A549 (cell line): ENCODE measurements at regions not wholly inside any gene's neighbourhood (a gene's known extent, or its start where the extent isn't known, plus 50 kb on each side); places are given as distances from the start of the nearest gene placed in this dataset.

ENCODE experiments used
- ATAC-seq, 2 experiments: fragments of 200-7000 bp in 1 of 2; fragments of >200 bp in 1 of 2; cut with Nextera tagmentation in 1 of 2; cut with Tn5 transposase in 1 of 2; 3 replicates each; pipeline versions ENCODE4 v1.8.0 to v1.9.1; 2018 to 2020; ENCODE audit warnings: mild to moderate bottlenecking in 1 of 2, moderate library complexity in 1 of 2
- CTCF ChIA-PET: fragments of 300-600 bp; sonication (Branson Sonifier 250); formaldehyde crosslinking; extraction: SDS; loops from one replicate; lab custom pipeline; 2021; ENCODE audit warnings: antibody characterized with exemption, inconsistent platforms; lab: Yijun Ruan, JAX
- POLR2A ChIA-PET: fragments of 350-600 bp; formaldehyde crosslinking; extraction: SDS; loops from one replicate; lab custom pipeline; 2021; ENCODE audit warnings: antibody characterized with exemption, inconsistent platforms; lab: Yijun Ruan, JAX
- DNase-seq, 2 experiments: peaks; one replicate each; pipeline versions ENCODE4 v3.0.0 to v3.0.0-alpha.2; 2011 to 2016; ENCODE audit warnings: low read depth in 1 of 2, low spot score in 1 of 2
- FAIRE-seq: peaks from 2 replicates; lab custom pipeline; 2011; peaks lifted over from hg19 to GRCh38; lab: Jason Lieb, UNC
- H3K27ac ChIP-seq, 2 experiments: fragments of >200 bp; sonication (Bioruptor Twin); formaldehyde crosslinking; 3 replicates each; pipeline ENCODE4 v1.5.1; 2016 to 2017
- H3K4me1 ChIP-seq: fragments of >200 bp; sonication (Bioruptor Twin); formaldehyde crosslinking; 3 replicates; pipeline ENCODE4 v1.6.1; 2016
- H3K4me2 ChIP-seq: fragments of >200 bp; sonication (Bioruptor Twin); formaldehyde crosslinking; 3 replicates; pipeline ENCODE4 v1.6.1; 2016
- H3K4me3 ChIP-seq: fragments of >200 bp; sonication (Bioruptor Twin); formaldehyde crosslinking; 3 replicates; pipeline ENCODE4 v1.5.1; 2016
- H3K9me3 ChIP-seq: fragments of >200 bp; sonication (Bioruptor Twin); formaldehyde crosslinking; 3 replicates; pipeline ENCODE4 v1.6.1; 2016
- BHLHE40 ChIP-seq: IDR thresholded peaks from 2 replicates; pipeline ENCODE4 v1.6.1; 2012; ENCODE audit warnings: low read depth, low read length, inconsistent platforms
- CBX8 ChIP-seq: fragments of 200-600 bp; sonication (generic); IDR thresholded peaks from 2 replicates; pipeline ENCODE4 v1.6.1; 2016
- CEBPB ChIP-seq, 2 experiments: fragments of >200 bp in 1 of 2; sonication (Bioruptor Twin) in 1 of 2; formaldehyde crosslinking in 1 of 2; IDR thresholded peaks; 2 replicates each; pipeline ENCODE4 v1.6.1; 2012 to 2016
- CHD2 ChIP-seq: fragments of 150-350 bp; IDR thresholded peaks from 2 replicates; pipeline ENCODE4 v1.6.1; 2014; ENCODE audit warnings: low read length; ENCODE audit not compliant: partially characterized antibody
- CHD4 ChIP-seq: fragments of 200-600 bp; sonication (generic); IDR thresholded peaks from 2 replicates; pipeline ENCODE4 v1.6.1; 2016; ENCODE audit warnings: antibody characterized with exemption, mild to moderate bottlenecking, borderline replicate concordance
- EHMT2 ChIP-seq: fragments of 200-600 bp; sonication (generic); IDR thresholded peaks from 2 replicates; pipeline ENCODE4 v1.6.1; 2016; ENCODE audit warnings: antibody characterized with exemption, low read depth, mild to moderate bottlenecking, moderate library complexity
- FOSB ChIP-seq: fragments of 250-450 bp; sonication (Bioruptor Pico); IDR thresholded peaks from 2 replicates; pipeline ENCODE4 v1.5.0; 2020; ENCODE audit warnings: mild to moderate bottlenecking, moderate library complexity
- FOXS1 ChIP-seq: fragments of 250-450 bp; sonication (Bioruptor Pico); IDR thresholded peaks from 2 replicates; pipeline ENCODE4 v1.5.0; 2020; ENCODE audit warnings: mild to moderate bottlenecking, moderate library complexity
- HOXB13 ChIP-seq: fragments of 250-450 bp; sonication (Bioruptor Pico); IDR thresholded peaks from 2 replicates; pipeline ENCODE4 v1.5.0; 2020; ENCODE audit warnings: low read depth, mild to moderate bottlenecking, moderate library complexity
- HOXB5 ChIP-seq: fragments of 250-450 bp; sonication (Bioruptor Pico); IDR thresholded peaks from 2 replicates; pipeline ENCODE4 v1.5.0; 2020; ENCODE audit warnings: mild to moderate bottlenecking, moderate library complexity
- JUN ChIP-seq, 2 experiments: fragments of >200 bp; sonication (Bioruptor Twin); formaldehyde crosslinking; IDR thresholded peaks; 2 replicates in 1 of 2; 3 replicates in 1 of 2; pipeline ENCODE4 v1.6.1; 2016 to 2017
- JUNB ChIP-seq: fragments of >200 bp; sonication (Bioruptor Twin); formaldehyde crosslinking; IDR thresholded peaks from 2 replicates; pipeline ENCODE4 v1.6.1; 2016
- KDM5A ChIP-seq: fragments of 200-600 bp; sonication (generic); IDR thresholded peaks from 2 replicates; pipeline ENCODE4 v1.6.1; 2016; ENCODE audit warnings: antibody characterized with exemption, mild to moderate bottlenecking
- MAFK ChIP-seq: fragments of 450-650 bp; IDR thresholded peaks from 2 replicates; pipeline ENCODE4 v1.6.1; 2014; ENCODE audit not compliant: partially characterized antibody
- NFE2L2 ChIP-seq: fragments of 150-350 bp; conservative IDR thresholded peaks from 2 replicates; pipeline ENCODE4 v1.6.1; 2014; ENCODE audit warnings: low read length
- NPAS2 ChIP-seq: fragments of 250-450 bp; sonication (Bioruptor Pico); IDR thresholded peaks from 2 replicates; pipeline ENCODE4 v1.8.0; 2022; ENCODE audit warnings: mild to moderate bottlenecking, moderate library complexity, borderline replicate concordance
- NR3C1 ChIP-seq: fragments of >200 bp; sonication (Bioruptor Twin); formaldehyde crosslinking; IDR thresholded peaks from 3 replicates; pipeline ENCODE4 v1.6.1; 2017
- RAD21 ChIP-seq, 2 experiments: fragments of >200 bp in 1 of 2; sonication (Bioruptor Twin) in 1 of 2; formaldehyde crosslinking in 1 of 2; IDR thresholded peaks in 1 of 2; conservative IDR thresholded peaks in 1 of 2; 2 replicates in 1 of 2; 3 replicates in 1 of 2; pipeline ENCODE4 v1.6.1; 2012 to 2018; ENCODE audit warnings: inconsistent platforms in 1 of 2
- RARB ChIP-seq: fragments of 250-450 bp; sonication (Bioruptor Pico); IDR thresholded peaks from 2 replicates; pipeline ENCODE4 v1.8.0; 2021; ENCODE audit warnings: mild to moderate bottlenecking, moderate library complexity
- RCOR1 ChIP-seq: fragments of 150-350 bp; IDR thresholded peaks from 2 replicates; pipeline ENCODE4 v1.6.1; 2014; ENCODE audit warnings: antibody characterized with exemption, low read length, low read depth
- RFX5 ChIP-seq: fragments of 450-650 bp; IDR thresholded peaks from 2 replicates; pipeline ENCODE4 v1.7.1; 2014; ENCODE audit warnings: antibody characterized with exemption, mild to moderate bottlenecking, moderate library complexity
- SREBF2 ChIP-seq: fragments of 450-650 bp; IDR thresholded peaks from 2 replicates; pipeline ENCODE4 v1.6.1; 2014; ENCODE audit warnings: mild to moderate bottlenecking, moderate library complexity
- TFCP2L1 ChIP-seq: fragments of 250-450 bp; sonication (Bioruptor Pico); IDR thresholded peaks from 2 replicates; pipeline ENCODE4 v1.5.0; 2021; ENCODE audit warnings: mild to moderate bottlenecking
- ZC3H11A ChIP-seq: fragments of 450-650 bp; IDR thresholded peaks from 2 replicates; pipeline ENCODE4 v1.6.1; 2014; ENCODE audit warnings: antibody characterized with exemption, mild to moderate bottlenecking
- ZFP36 ChIP-seq: fragments of 450-650 bp; IDR thresholded peaks from 2 replicates; pipeline ENCODE4 v1.6.1; 2014; ENCODE audit warnings: borderline replicate concordance; ENCODE audit not compliant: partially characterized antibody
- ZNF302 ChIP-seq: fragments of 250-450 bp; sonication (Bioruptor Pico); IDR thresholded peaks from 2 replicates; pipeline ENCODE4 v1.9.0; 2021; ENCODE audit warnings: inconsistent platforms, mild to moderate bottlenecking, moderate library complexity
- ZSCAN20 ChIP-seq: fragments of 250-450 bp; sonication (Bioruptor Pico); IDR thresholded peaks from 2 replicates; pipeline ENCODE4 v1.8.0; 2022; ENCODE audit warnings: mild to moderate bottlenecking, moderate library complexity
- WGBS: methylation state at CpG from one replicate; pipeline ENCODE4 v1.1.6; 2017; ENCODE audit errors: missing lambda C conversion rate; 5-methylcytosine and 5-hydroxymethylcytosine counted together
- TF ChIP-seq, protein P1 (sequence below): fragments of 250-450 bp; sonication (Bioruptor Pico); IDR thresholded peaks from 2 replicates; pipeline ENCODE4 v1.5.0; 2020; ENCODE audit warnings: low read depth, mild to moderate bottlenecking, moderate library complexity
- TF ChIP-seq, protein P2 (sequence below): fragments of >200 bp; sonication (Bioruptor Twin); formaldehyde crosslinking; IDR thresholded peaks from 2 replicates; pipeline ENCODE4 v1.6.1; 2016
- TF ChIP-seq, protein P3 (sequence below): fragments of 250-450 bp; sonication (Bioruptor Pico); IDR thresholded peaks from 2 replicates; pipeline ENCODE4 v1.5.0; 2021; ENCODE audit warnings: mild to moderate bottlenecking, moderate library complexity, borderline replicate concordance
- TF ChIP-seq, protein P4 (sequence below): IDR thresholded peaks from 2 replicates; pipeline ENCODE4 v1.6.1; 2012

DNA sequence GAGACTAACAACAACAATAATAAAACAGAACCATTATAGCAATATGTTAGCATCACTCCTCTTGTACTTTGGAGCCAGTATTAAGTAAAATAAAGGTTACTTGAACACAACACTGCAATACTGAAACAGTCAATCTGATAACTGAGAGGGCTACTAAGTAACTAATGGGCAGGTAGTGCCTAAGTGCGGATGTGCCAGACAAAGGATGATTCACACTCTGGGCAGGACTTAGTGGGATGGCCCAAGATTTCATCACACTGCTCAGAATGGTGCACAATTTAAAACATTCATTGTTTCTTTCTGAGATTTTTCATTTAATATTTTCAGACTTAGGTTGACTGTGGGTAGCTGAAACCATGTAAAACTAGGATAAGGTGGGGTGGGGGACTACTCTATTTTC, 131.9 kb upstream of the CAND1 start:
- POLR2A ChIA-PET = no interaction called here
- ATAC-seq (no peak), FAIRE-seq (no peak), DNase-seq (no peak)
- Histone ChIP-seq H3K4me1 (no peaks in the 10 kb centered on the region), H3K4me3 (no peak overlapping the region), H3K9me3 (no peaks in the 10 kb centered on the region), H3K4me2 (no peak overlapping the region), H3K27ac (no peak overlapping the region)
- TF ChIP-seq, protein P1, sequence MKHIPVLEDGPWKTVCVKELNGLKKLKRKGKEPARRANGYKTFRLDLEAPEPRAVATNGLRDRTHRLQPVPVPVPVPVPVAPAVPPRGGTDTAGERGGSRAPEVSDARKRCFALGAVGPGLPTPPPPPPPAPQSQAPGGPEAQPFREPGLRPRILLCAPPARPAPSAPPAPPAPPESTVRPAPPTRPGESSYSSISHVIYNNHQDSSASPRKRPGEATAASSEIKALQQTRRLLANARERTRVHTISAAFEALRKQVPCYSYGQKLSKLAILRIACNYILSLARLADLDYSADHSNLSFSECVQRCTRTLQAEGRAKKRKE = no peak
- no peak for TF ChIP-seq NFE2L2
- TF ChIP-seq ZNF302 (CRISPR knock-in tag) = no peak
- TF ChIP-seq CEBPB (IDR thresholded peaks at IDR 0.05) = no peak
- no peak for TF ChIP-seq TFCP2L1 (CRISPR knock-in tag)
- no peak for TF ChIP-seq SREBF2
- no peak for TF ChIP-seq FOSB (CRISPR knock-in tag)
- TF ChIP-seq ZFP36 = no peak
- no peak for TF ChIP-seq ZC3H11A
- no peak for TF ChIP-seq HOXB5
- TF ChIP-seq, protein P2, sequence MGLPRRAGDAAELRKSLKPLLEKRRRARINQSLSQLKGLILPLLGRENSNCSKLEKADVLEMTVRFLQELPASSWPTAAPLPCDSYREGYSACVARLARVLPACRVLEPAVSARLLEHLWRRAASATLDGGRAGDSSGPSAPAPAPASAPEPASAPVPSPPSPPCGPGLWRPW = no peak
- TF ChIP-seq MAFK = no peak
- no peak for TF ChIP-seq NPAS2 (CRISPR knock-in tag)
- no peak for TF ChIP-seq NR3C1
- TF ChIP-seq CBX8 = no peak
- TF ChIP-seq JUNB = no peak
- TF ChIP-seq JUN (IDR thresholded peaks at IDR 0.05) = no peak
- no peak for TF ChIP-seq RARB (CRISPR knock-in tag)
- TF ChIP-seq RCOR1 = no peak
- WGBS = 39% methylated on average over 1 of the region's 1 CpG
- CTCF ChIA-PET = no interaction called here

DNA sequence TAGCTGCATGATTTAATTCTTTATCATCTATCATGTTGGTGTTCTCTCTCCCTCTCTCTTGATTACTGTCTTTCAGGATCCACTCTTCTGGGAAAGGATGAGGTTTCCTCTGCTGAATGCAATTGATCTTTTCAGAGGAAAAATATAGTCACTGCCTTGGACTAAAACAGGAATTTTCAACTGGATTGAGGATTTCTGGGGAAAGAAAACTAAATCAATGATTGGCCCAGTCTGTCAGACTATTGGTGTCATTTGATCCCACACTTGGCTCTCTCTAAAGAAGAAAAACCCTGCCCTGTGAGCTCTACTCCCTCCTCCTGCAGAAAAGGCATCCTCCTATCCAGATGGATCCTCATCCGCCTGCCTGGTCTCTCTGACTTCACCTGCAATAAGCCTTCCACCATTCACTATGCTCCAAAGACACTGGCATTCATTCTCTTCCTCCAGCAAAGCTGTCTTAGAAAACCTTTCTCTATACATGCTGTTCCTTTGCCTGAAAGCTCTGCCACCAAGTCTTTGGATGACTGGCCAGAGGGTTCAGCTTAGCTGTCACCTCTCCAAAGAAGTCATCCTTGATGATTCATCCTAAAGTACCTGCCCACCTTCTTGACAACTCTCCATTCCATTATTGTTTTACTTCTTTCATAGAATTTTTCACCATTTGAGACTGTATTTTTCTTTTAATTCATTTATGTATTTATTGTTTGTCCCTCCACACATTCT, 127.7 kb upstream of the CAND1 start:
- CTCF ChIA-PET = interaction anchor here (0.8 to 1.2 kb wide), 2 partner anchors 15 to 17 kb away, joined by 3 read pairs; no protein-coding TSS in a partner anchor

More for the DNA sequence above, 127.7 kb upstream of the CAND1 start:
- no peak for DNase-seq
- no peak for ATAC-seq
- FAIRE-seq = no peak
- Histone ChIP-seq H3K9me3 (no peaks in the 10 kb centered on the region), H3K4me3 (no peak overlapping the region), H3K4me2 (no peak overlapping the region), H3K27ac (no peak overlapping the region), H3K4me1 (no peaks in the 10 kb centered on the region)
- WGBS = 3% methylated on average over 1 of the region's 1 CpG
- no peak for TF ChIP-seq ZSCAN20 (CRISPR knock-in tag)
- no peak for TF ChIP-seq RCOR1
- no peak for TF ChIP-seq TFCP2L1 (CRISPR knock-in tag)
- no peak for TF ChIP-seq RFX5
- TF ChIP-seq, protein P3, sequence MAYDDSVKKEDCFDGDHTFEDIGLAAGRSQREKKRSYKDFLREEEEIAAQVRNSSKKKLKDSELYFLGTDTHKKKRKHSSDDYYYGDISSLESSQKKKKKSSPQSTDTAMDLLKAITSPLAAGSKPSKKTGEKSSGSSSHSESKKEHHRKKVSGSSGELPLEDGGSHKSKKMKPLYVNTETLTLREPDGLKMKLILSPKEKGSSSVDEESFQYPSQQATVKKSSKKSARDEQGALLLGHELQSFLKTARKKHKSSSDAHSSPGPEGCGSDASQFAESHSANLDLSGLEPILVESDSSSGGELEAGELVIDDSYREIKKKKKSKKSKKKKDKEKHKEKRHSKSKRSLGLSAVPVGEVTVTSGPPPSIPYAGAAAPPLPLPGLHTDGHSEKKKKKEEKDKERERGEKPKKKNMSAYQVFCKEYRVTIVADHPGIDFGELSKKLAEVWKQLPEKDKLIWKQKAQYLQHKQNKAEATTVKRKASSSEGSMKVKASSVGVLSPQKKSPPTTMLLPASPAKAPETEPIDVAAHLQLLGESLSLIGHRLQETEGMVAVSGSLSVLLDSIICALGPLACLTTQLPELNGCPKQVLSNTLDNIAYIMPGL (CRISPR knock-in tag) = no peak
- TF ChIP-seq MAFK = no peak
- no peak for TF ChIP-seq EHMT2
- TF ChIP-seq CHD4 = no peak
- TF ChIP-seq BHLHE40 = no peak
- TF ChIP-seq, protein P2 = no peak
- TF ChIP-seq RAD21 (conservative IDR thresholded peaks at IDR 0.05 in 1 of 2, IDR thresholded peaks at IDR 0.05 in 1 of 2) = no peak
- no peak for TF ChIP-seq FOXS1
- no peak for TF ChIP-seq KDM5A
- TF ChIP-seq HOXB13 (CRISPR knock-in tag) = no peak
- TF ChIP-seq ZNF302 (CRISPR knock-in tag) = no peak
- TF ChIP-seq CHD2 = no peak
- TF ChIP-seq NR3C1 = no peak
- TF ChIP-seq, protein P4, sequence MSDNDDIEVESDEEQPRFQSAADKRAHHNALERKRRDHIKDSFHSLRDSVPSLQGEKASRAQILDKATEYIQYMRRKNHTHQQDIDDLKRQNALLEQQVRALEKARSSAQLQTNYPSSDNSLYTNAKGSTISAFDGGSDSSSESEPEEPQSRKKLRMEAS = no peak
- no peak for TF ChIP-seq ZC3H11A
- TF ChIP-seq NFE2L2 = no peak
- POLR2A ChIA-PET = no interaction called here
